ENCODE measurements at regions not wholly inside any gene's neighbourhood (a gene's known extent, or its start where the extent isn't known, plus 50 kb on each side); places are given as distances from the start of the nearest gene placed in this dataset.

- Histone ChIP-seq H2AFZ (ENCODE audit: low read length) (no peak overlapping the region), H2BK120ac (replicated peaks; ENCODE audit: low read depth, low read length) (no peak overlapping the region), H3K36me3 (ENCODE audit: control insufficient read depth in 2 of 4, insufficient read depth in 4 of 4, low read length in 3 of 4) (no peaks in the 10 kb centered on the region), H4K20me1 (replicated peaks in 1 of 2; ENCODE audit: control insufficient read depth in 1 of 2, insufficient read depth in 2 of 2, low read length in 2 of 2) (no peaks in the 10 kb centered on the region), H3K14ac (ENCODE audit: insufficient read length) (no peak overlapping the region), H2BK5ac (ENCODE audit: low read depth, low read length) (no peak overlapping the region), H4K8ac (ENCODE audit: extremely low read depth, insufficient read depth, low read length) (no peak overlapping the region), H3K4me1 (replicated peaks in 1 of 4; ENCODE audit: control insufficient read depth in 3 of 4, insufficient read depth in 4 of 4, low read length in 3 of 4) (no peaks in the 10 kb centered on the region), H4K5ac (ENCODE audit: insufficient read length, low read depth, low read length) (no peak overlapping the region), H3K4ac (replicated peaks; ENCODE audit: insufficient read length, low read depth, low read length) (no peak overlapping the region), H2BK20ac (ENCODE audit: low read length) (no peak overlapping the region), H3K23me2 (ENCODE audit: low read depth, low read length) (no peaks in the 10 kb centered on the region), H3K9me3 (ENCODE audit: insufficient read depth in 2 of 2, low read depth in 1 of 2, low read length in 1 of 2) (no peaks in the 10 kb centered on the region), H2BK12ac (ENCODE audit: low read depth, low read length) (no peak overlapping the region), H3K4me3 (ENCODE audit: extremely low read depth in 1 of 4, insufficient read depth in 2 of 4, low read depth in 3 of 4, low read length in 4 of 4) (no peak overlapping the region), H2BK15ac (ENCODE audit: low read length) (no peak overlapping the region), H3K27me3 (replicated peaks in 1 of 4; ENCODE audit: control insufficient read depth in 3 of 4, extremely low read depth in 1 of 4, insufficient read depth in 3 of 4, low read length in 3 of 4) (no peaks in the 10 kb centered on the region), H3K79me2 (ENCODE audit: control insufficient read depth in 1 of 2, insufficient read depth in 2 of 2, low read length in 2 of 2) (no peaks in the 10 kb centered on the region), H3K9ac (replicated peaks in 1 of 4; ENCODE audit: extremely low read depth in 1 of 4, low read depth in 3 of 4, low read length in 3 of 4) (no peak overlapping the region), H3K4me2 (ENCODE audit: insufficient read depth in 1 of 2, low read depth in 2 of 2, low read length in 2 of 2) (no peak overlapping the region), H4K91ac (replicated peaks; ENCODE audit: insufficient read length, low read length) (no peak overlapping the region), H2AK5ac (ENCODE audit: low read depth, low read length) (no peak overlapping the region), H3K27ac (ENCODE audit: low read depth, low read length) (no peak overlapping the region), H3K18ac (ENCODE audit: extremely low read depth, low read length) (no peak overlapping the region), H3K79me1 (ENCODE audit: low read depth, low read length) (no peaks in the 10 kb centered on the region), H3K23ac (ENCODE audit: insufficient read length) (no peak overlapping the region), H3K56ac (replicated peaks; ENCODE audit: insufficient read length, low read depth, low read length) (no peak overlapping the region)
- POLR2A ChIA-PET (ENCODE audit: partially characterized antibody) = no interaction called here
- no peak for TF ChIP-seq EZH2 (IDR thresholded peaks at IDR 0.05; ENCODE audit: low read depth, low read length, severe bottlenecking)
- TF ChIP-seq RAD21 (IDR thresholded peaks at IDR 0.05 in 1 of 2, conservative IDR thresholded peaks at IDR 0.05 in 1 of 2; ENCODE audit: low read depth in 2 of 2, low read length in 2 of 2) = no peak
- TF ChIP-seq GABPA (IDR thresholded peaks at IDR 0.05; ENCODE audit: borderline replicate concordance, insufficient read depth, low read length) = no peak
- no peak for TF ChIP-seq SAP30 (IDR thresholded peaks at IDR 0.05; ENCODE audit: insufficient read depth, insufficient replicate concordance, low read length)
- no peak for TF ChIP-seq POU5F1 (IDR thresholded peaks at IDR 0.05; ENCODE audit: low read depth, low read length)
- no peak for TF ChIP-seq SRF (IDR thresholded peaks at IDR 0.05; ENCODE audit: low read depth, low read length)
- TF ChIP-seq, protein P1, sequence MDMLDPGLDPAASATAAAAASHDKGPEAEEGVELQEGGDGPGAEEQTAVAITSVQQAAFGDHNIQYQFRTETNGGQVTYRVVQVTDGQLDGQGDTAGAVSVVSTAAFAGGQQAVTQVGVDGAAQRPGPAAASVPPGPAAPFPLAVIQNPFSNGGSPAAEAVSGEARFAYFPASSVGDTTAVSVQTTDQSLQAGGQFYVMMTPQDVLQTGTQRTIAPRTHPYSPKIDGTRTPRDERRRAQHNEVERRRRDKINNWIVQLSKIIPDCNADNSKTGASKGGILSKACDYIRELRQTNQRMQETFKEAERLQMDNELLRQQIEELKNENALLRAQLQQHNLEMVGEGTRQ (IDR thresholded peaks at IDR 0.05; ENCODE audit: low read length) = no peak
- TF ChIP-seq RBBP5 (IDR thresholded peaks at IDR 0.05; ENCODE audit: borderline replicate concordance, low read depth, low read length) = no peak
- no peak for TF ChIP-seq BACH1 (IDR thresholded peaks at IDR 0.05; ENCODE audit: low read length)
- no peak for TF ChIP-seq SIX5 (IDR thresholded peaks at IDR 0.05; ENCODE audit: low read depth, low read length)
- no peak for TF ChIP-seq GTF2F1 (IDR thresholded peaks at IDR 0.05; ENCODE audit: borderline replicate concordance, low read depth, low read length)
- DNase-seq (ENCODE audit: low read depth in 1 of 2, low spot score in 2 of 2) = no peak
- WGBS, 2 experiments (ENCODE audit: extremely low coverage in 1 of 2, insufficient coverage in 1 of 2, insufficient read length in 1 of 2, insufficient replicate concordance in 2 of 2, low coverage in 1 of 2, low lambda C conversion rate in 2 of 2, missing lambda C conversion rate in 1 of 2) = 84% methylated on average over 3 of the region's 3 CpGs; no CpG with 5 or more reads in 1 of the 2 experiments
- CTCF ChIA-PET (ENCODE audit: partially characterized antibody) = interaction anchor here (2.4 kb wide), 1 partner anchor 11 kb away, joined by 7 read pairs; no protein-coding TSS in a partner anchor
- no peak for FAIRE-seq
Measured at GRCh38 chr5:136619556-136619955, 254.2 kb upstream of the TRPC7 start.

Data from H1 (cell line).